Psoas muscle (tissue), 7 donors: ENCODE measurements at regions not wholly inside any gene's neighbourhood (a gene's known extent, or its start where the extent isn't known, plus 50 kb on each side); places are given as distances from the start of the nearest gene placed in this dataset.

Experiments used
- ATAC-seq, 4 donors: fragments of 200-7000 bp; cut with Tn5 transposase; one replicate each; pipeline ENCODE4 v1.9.1; 2020; ENCODE audit warnings: moderate library complexity in 3 of 4, mild to moderate bottlenecking in 2 of 4
- DNase-seq, 2 donors: peaks; one replicate each; pipeline ENCODE4 v3.0.0-alpha.2; 2020
- H3K27ac ChIP-seq: fragments of 200-600 bp; one replicate; pipeline ENCODE4 v1.8.0; 2022
- H3K27me3 ChIP-seq, 3 donors: fragments of 200-600 bp in 1 of 3; one replicate each; pipeline versions ENCODE4 v1.6.1 to v1.8.0; 2013 to 2022; ENCODE audit warnings: low read length in 2 of 3, mild to moderate bottlenecking in 2 of 3, moderate library complexity in 1 of 3; ENCODE audit not compliant: insufficient read depth in 3 of 3
- H3K36me3 ChIP-seq, 2 donors: fragments of 200-600 bp in 1 of 2; one replicate each; pipeline versions ENCODE4 v1.6.1 to v1.8.0; 2013 to 2022; ENCODE audit warnings: low read depth in 1 of 2, mild to moderate bottlenecking in 1 of 2, moderate library complexity in 1 of 2; ENCODE audit not compliant: insufficient read depth in 1 of 2
- H3K4me1 ChIP-seq: fragments of 200-600 bp; one replicate; pipeline ENCODE4 v1.8.0; 2022
- H3K4me3 ChIP-seq: fragments of 200-600 bp; one replicate; pipeline ENCODE4 v1.8.0; 2022; ENCODE audit warnings: mild to moderate bottlenecking
- H3K9me3 ChIP-seq: fragments of 200-600 bp; one replicate; pipeline ENCODE4 v1.8.0; 2022
- CTCF ChIP-seq: fragments of 200-600 bp; IDR thresholded peaks from one replicate; pipeline ENCODE4 v1.8.0; 2022; ENCODE audit warnings: antibody characterized with exemption
- WGBS, 3 donors: extraction: QIAGEN DNeasy Blood & Tissue Kit; methylation state at CpG; one replicate each; pipeline versions ENCODE4 v1.1.6 to v1.1.7; 2013; 5-methylcytosine and 5-hydroxymethylcytosine counted together
- intact Hi-C, 2 donors: fragments of 100-400 bp; cut with DNase I; formaldehyde crosslinking; loops; one replicate each; pipeline versions ENCODE4 v1.11.0 to v1.14.2; 2022
- donor health status: healthy with polysubstance abuse.
- donor health status: DM: no; HTN: no; CAD: no; lungs with moderate emphysema.
- donor health status: Bipolar disorder and iron deficiency.
- donor health status: healthy.
- donor health status: DM: yes; HTN: yes; CAD: no.
- donor health status: DM: no; HTN: no; CAD: no.
- donor health status: DM: yes; HTN: yes; CAD: no.

- H3K27ac ChIP-seq = no peak overlapping the region
- 85 to 88% (median 87%) methylated on average over 8 of the region's 8 CpGs for WGBS, 3 donors
- no peak overlapping the region for H3K4me3 ChIP-seq
These were observed 311.4 kb downstream of the SHQ1 start for GRCh38 chr3:72536878-72537267.

GRCh38 chr3:72536206-72536877 is 311.9 kb downstream of the SHQ1 start:
- no peak overlapping the region for H3K27ac ChIP-seq
- peaks cover 0 to 7% (median 0%) of the 10 kb centered on the region in 3 donors for H3K27me3 ChIP-seq
- H3K36me3 ChIP-seq = no peaks in the 10 kb centered on the region
- no peaks in the 10 kb centered on the region for H3K4me1 ChIP-seq
- H3K4me3 ChIP-seq = no peak overlapping the region
- no peak for ATAC-seq
- TF ChIP-seq CTCF = no peak
- H3K9me3 ChIP-seq = no peaks in the 10 kb centered on the region
- intact Hi-C loops = no loop called here
- no peak for DNase-seq
- 92 to 96% (median 92%) methylated on average over 4 of the region's 4 CpGs for WGBS, 3 donors

More at GRCh38 chr3:72536878-72537267, 311.4 kb downstream of the SHQ1 start:
- H3K9me3 ChIP-seq = no peaks in the 10 kb centered on the region
- H3K27me3 ChIP-seq = peaks cover 0 to 7% (median 0%) of the 10 kb centered on the region in 3 donors
- H3K4me1 ChIP-seq = no peaks in the 10 kb centered on the region
- no peak for ATAC-seq
- DNase-seq = no peak
- intact Hi-C loops = no loop called here
- TF ChIP-seq CTCF = no peak
- no peaks in the 10 kb centered on the region for H3K36me3 ChIP-seq

GRCh38 chr3:72535772-72536171 is 312.5 kb downstream of the SHQ1 start:
- no peaks in the 10 kb centered on the region for H3K9me3 ChIP-seq
- H3K4me1 ChIP-seq = no peaks in the 10 kb centered on the region
- no peaks in the 10 kb centered on the region for H3K36me3 ChIP-seq
- peaks cover 0 to 7% (median 0%) of the 10 kb centered on the region in 3 donors for H3K27me3 ChIP-seq
- DNase-seq (no peak), ATAC-seq (no peak)
- intact Hi-C loops = no loop called here
- no peak for TF ChIP-seq CTCF
- no peak overlapping the region for H3K27ac ChIP-seq
- WGBS, 3 donors = 57 to 61% (median 58%) methylated on average over 7 of the region's 7 CpGs
- H3K4me3 ChIP-seq = no peak overlapping the region

GRCh38 chr3:72533591-72534473 is 314.4 kb downstream of the SHQ1 start:
- no peaks in the 10 kb centered on the region for H3K36me3 ChIP-seq
- intact Hi-C loops = no loop called here
- peaks cover 0 to 7% (median 0%) of the 10 kb centered on the region in 3 donors for H3K27me3 ChIP-seq
- H3K27ac ChIP-seq = no peak overlapping the region
- DNase-seq (no peak), ATAC-seq (no peak)
- H3K4me1 ChIP-seq = no peaks in the 10 kb centered on the region
- no peaks in the 10 kb centered on the region for H3K9me3 ChIP-seq
- H3K4me3 ChIP-seq = no peak overlapping the region
- 70 to 74% (median 74%) methylated on average over 8 of the region's 8 CpGs for WGBS, 3 donors
- TF ChIP-seq CTCF = no peak
